ENCODE measurements at regions not wholly inside any gene's neighbourhood (a gene's known extent, or its start where the extent isn't known, plus 50 kb on each side); places are given as distances from the start of the nearest gene placed in this dataset.
A peak's percentile ranks its signal among the peaks of the same experiment; 100 is the strongest.

DNA sequence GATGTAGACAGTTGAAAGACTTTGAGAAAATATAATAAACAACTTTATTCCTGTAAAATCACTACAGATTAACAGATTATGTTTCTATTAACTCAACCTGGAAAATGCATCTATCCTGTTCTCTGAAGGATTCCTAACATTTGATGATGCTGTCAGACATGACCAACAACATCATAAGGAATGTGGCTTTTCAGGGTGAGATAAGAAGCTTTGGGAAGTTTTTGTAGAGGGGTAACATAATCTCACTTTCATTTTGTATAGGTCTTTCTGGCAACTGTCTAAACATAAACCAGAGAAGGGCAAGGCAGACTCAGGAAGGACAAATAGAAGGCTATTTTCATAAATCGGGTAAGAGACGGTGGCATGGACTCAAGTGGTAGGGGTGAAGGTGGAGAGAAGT lies 112.2 kb downstream of the TES start:
- DNase-seq (ENCODE audit: low read depth): no peak
- TF ChIP-seq CTCF (conservative IDR thresholded peaks at IDR 0.05; ENCODE audit: low read length): no peak
- no peak overlapping the region for H3K4me3 ChIP-seq (ENCODE audit: low read length)

DNA sequence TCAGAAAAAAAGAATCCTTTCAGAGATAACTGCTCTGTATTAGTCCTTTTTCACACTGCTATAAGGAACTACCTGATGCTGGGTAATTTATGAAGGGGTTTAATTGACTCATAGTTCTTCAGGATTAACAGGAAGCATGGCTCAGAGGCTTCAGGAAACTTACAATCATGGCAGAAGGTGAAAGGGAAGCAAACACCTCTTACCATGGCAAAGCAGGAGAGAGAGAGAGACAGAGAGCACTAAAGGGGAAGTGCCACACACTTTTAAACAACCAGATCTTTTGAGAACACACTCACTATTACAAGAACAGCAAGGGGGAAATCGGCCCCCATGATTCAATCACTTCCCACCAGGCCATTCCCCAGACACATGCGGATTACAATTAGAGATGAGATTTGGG lies 114.2 kb downstream of the TES start:
- no peak for TF ChIP-seq CTCF (conservative IDR thresholded peaks at IDR 0.05; ENCODE audit: low read length)
- H3K4me3 ChIP-seq (ENCODE audit: low read length): no peak overlapping the region
- no peak for DNase-seq (ENCODE audit: low read depth)

DNA sequence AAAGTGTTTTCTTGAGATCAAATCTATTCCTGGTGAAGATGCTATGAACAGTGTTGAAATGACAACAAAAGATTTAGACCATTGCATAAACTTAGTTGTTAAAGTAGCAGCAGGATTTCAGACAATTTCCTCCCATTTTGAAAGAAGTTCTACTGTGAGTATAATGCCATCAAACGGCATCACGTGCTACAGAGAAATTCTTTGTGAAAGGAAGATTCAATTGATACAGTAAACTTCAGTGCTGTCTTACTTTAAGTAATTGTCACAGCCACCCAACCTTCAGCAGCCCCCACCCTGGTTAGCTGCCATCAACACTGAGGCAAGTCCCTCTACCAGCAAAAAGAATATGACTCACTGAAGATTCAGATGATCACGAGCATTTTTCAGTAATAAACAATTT lies 115.2 kb downstream of the TES start:
- no peak overlapping the region for H3K4me3 ChIP-seq (ENCODE audit: low read length)
- DNase-seq (ENCODE audit: low read depth): no peak
- TF ChIP-seq CTCF (conservative IDR thresholded peaks at IDR 0.05; ENCODE audit: low read length): no peak

- DNase-seq (ENCODE audit: low read depth): no peak
- TF ChIP-seq CTCF (conservative IDR thresholded peaks at IDR 0.05; ENCODE audit: low read length): no peak
Measured at GRCh38 chr7:116327135-116327534, 116.8 kb downstream of the TES start.

GRCh38 chr7:116327752-116328151 lies 117.4 kb downstream of the TES start:
- H3K4me3 ChIP-seq (ENCODE audit: low read length): no peak overlapping the region
- peak; percentile 83 for DNase-seq (ENCODE audit: low read depth)
- no peak for TF ChIP-seq CTCF (conservative IDR thresholded peaks at IDR 0.05; ENCODE audit: low read length)

More at GRCh38 chr7:116327135-116327534, 116.8 kb downstream of the TES start:
- no peak overlapping the region for H3K4me3 ChIP-seq (ENCODE audit: low read length)

GRCh38 chr7:116328161-116328560 lies 117.8 kb downstream of the TES start:
- no peak for TF ChIP-seq CTCF (conservative IDR thresholded peaks at IDR 0.05; ENCODE audit: low read length)
- no peak overlapping the region for H3K4me3 ChIP-seq (ENCODE audit: low read length)
- DNase-seq (ENCODE audit: low read depth): peak; percentile 56

GRCh38 chr7:116329686-116330503 lies 119.6 kb downstream of the TES start:
- no peak for TF ChIP-seq CTCF (conservative IDR thresholded peaks at IDR 0.05; ENCODE audit: low read length)
- no peak overlapping the region for H3K4me3 ChIP-seq (ENCODE audit: low read length)
- DNase-seq (ENCODE audit: low read depth): peak; percentile 45

All from AG10803 (cell line).